KMS-11 (cell line): ENCODE measurements at regions not wholly inside any gene's neighbourhood (a gene's known extent, or its start where the extent isn't known, plus 50 kb on each side); places are given as distances from the start of the nearest gene placed in this dataset.

Experiments used
- H2AFZ ChIP-seq: fragments of 200-600 bp; sonication (generic); 2 replicates; pipeline ENCODE4 v1.6.1; 2016; ENCODE audit warnings: antibody characterized with exemption, mixed run types, low read depth
- H3K27ac ChIP-seq: fragments of 200-600 bp; sonication (generic); 2 replicates; pipeline ENCODE4 v1.6.1; 2016; ENCODE audit warnings: mild to moderate bottlenecking, mixed run types
- H3K27me3 ChIP-seq: fragments of 200-600 bp; sonication (generic); 2 replicates; pipeline ENCODE4 v1.6.1; 2017; ENCODE audit warnings: mild to moderate bottlenecking, low read depth, mixed run types, moderate library complexity; ENCODE audit not compliant: insufficient read depth
- H3K36me3 ChIP-seq: fragments of 200-600 bp; sonication (generic); 2 replicates; pipeline ENCODE4 v1.6.1; 2017; ENCODE audit warnings: mild to moderate bottlenecking, mixed run types; ENCODE audit not compliant: insufficient read depth
- H3K4me1 ChIP-seq: fragments of 200-600 bp; sonication (generic); 2 replicates; pipeline ENCODE4 v1.6.1; 2016; ENCODE audit warnings: mild to moderate bottlenecking, low read depth, mixed run types; ENCODE audit not compliant: poor library complexity, severe bottlenecking
- H3K4me2 ChIP-seq: fragments of 200-600 bp; sonication (generic); 2 replicates; pipeline ENCODE4 v1.7.0; 2016; ENCODE audit warnings: mild to moderate bottlenecking, mixed run types
- H3K4me3 ChIP-seq: fragments of 200-600 bp; sonication (generic); IDR thresholded peaks from 2 replicates; pipeline ENCODE4 v1.6.1; 2017; ENCODE audit warnings: low read depth, low read length, mixed read lengths; ENCODE audit not compliant: insufficient read depth
- H3K79me2 ChIP-seq: fragments of 200-600 bp; sonication (generic); 2 replicates; pipeline ENCODE4 v1.6.1; 2016; ENCODE audit warnings: low read depth, mixed run types; ENCODE audit not compliant: insufficient read depth
- H3K9ac ChIP-seq: fragments of 200-600 bp; sonication (generic); 2 replicates; pipeline ENCODE4 v1.6.1; 2016; ENCODE audit warnings: mild to moderate bottlenecking, mixed run types
- H4K20me1 ChIP-seq: fragments of 200-600 bp; sonication (generic); 2 replicates; pipeline ENCODE4 v1.6.1; 2016; ENCODE audit warnings: mild to moderate bottlenecking, mixed run types; ENCODE audit not compliant: insufficient read depth
- CTCF ChIP-seq: fragments of 200-600 bp; sonication (generic); conservative IDR thresholded peaks from 2 replicates; pipeline ENCODE4 v1.6.1; 2017; ENCODE audit warnings: low read depth, mild to moderate bottlenecking, antibody characterized with exemption, low read length, moderate library complexity, mixed read lengths

GRCh38 chr2:176525086-176525485 lies 255.8 kb downstream of the MTX2 start:
- Histone ChIP-seq H2AFZ (no peak overlapping the region), H3K27ac (no peak overlapping the region), H3K4me2 (no peak overlapping the region), H3K79me2 (no peaks in the 10 kb centered on the region), H4K20me1 (no peaks in the 10 kb centered on the region), H3K27me3 (no peaks in the 10 kb centered on the region), H3K4me3 (no peak overlapping the region), H3K9ac (no peak overlapping the region), H3K4me1 (no peaks in the 10 kb centered on the region), H3K36me3 (no peaks in the 10 kb centered on the region)
- no peak for TF ChIP-seq CTCF

- no peaks in the 10 kb centered on the region for H3K27me3 ChIP-seq
These were observed 258.0 kb downstream of the MTX2 start for GRCh38 chr2:176526995-176527901.

GRCh38 chr2:176531608-176532007 lies 262.4 kb downstream of the MTX2 start:
- Histone ChIP-seq H3K4me2 (no peak overlapping the region), H3K4me3 (no peak overlapping the region), H2AFZ (no peak overlapping the region), H3K36me3 (no peaks in the 10 kb centered on the region), H4K20me1 (no peaks in the 10 kb centered on the region), H3K27ac (no peak overlapping the region), H3K9ac (no peak overlapping the region), H3K27me3 (no peaks in the 10 kb centered on the region), H3K79me2 (no peaks in the 10 kb centered on the region), H3K4me1 (no peaks in the 10 kb centered on the region)
- TF ChIP-seq CTCF = no peak

More at GRCh38 chr2:176526995-176527901, 258.0 kb downstream of the MTX2 start:
- Histone ChIP-seq H3K36me3 (no peaks in the 10 kb centered on the region), H3K79me2 (no peaks in the 10 kb centered on the region), H3K4me2 (no peak overlapping the region), H2AFZ (no peak overlapping the region), H3K9ac (no peak overlapping the region), H3K27ac (no peak overlapping the region), H3K4me1 (no peaks in the 10 kb centered on the region), H4K20me1 (no peaks in the 10 kb centered on the region), H3K4me3 (no peak overlapping the region)
- no peak for TF ChIP-seq CTCF

- Histone ChIP-seq H3K27me3 (no peaks in the 10 kb centered on the region), H2AFZ (no peak overlapping the region), H3K27ac (no peak overlapping the region), H3K79me2 (no peaks in the 10 kb centered on the region), H3K36me3 (no peaks in the 10 kb centered on the region), H3K4me3 (no peak overlapping the region), H3K4me1 (no peaks in the 10 kb centered on the region), H3K4me2 (no peak overlapping the region), H3K9ac (no peak overlapping the region), H4K20me1 (no peaks in the 10 kb centered on the region)
- TF ChIP-seq CTCF = no peak
These were observed 264.4 kb downstream of the MTX2 start for GRCh38 chr2:176533505-176534193.
